SK-N-MC (cell line): ENCODE measurements at regions not wholly inside any gene's neighbourhood (a gene's known extent, or its start where the extent isn't known, plus 50 kb on each side); places are given as distances from the start of the nearest gene placed in this dataset.

Experiments used
- EZH2 ChIP-seq: fragments of 200-600 bp; sonication (generic); IDR thresholded peaks from one replicate; pipeline ENCODE4 v1.6.1; 2017; ENCODE audit warnings: antibody characterized with exemption
- POLR2AphosphoS5 ChIP-seq: IDR thresholded peaks from 2 replicates; pipeline ENCODE4 v1.6.1; 2012; ENCODE audit warnings: mild to moderate bottlenecking, low read depth, low read length, borderline replicate concordance

DNA sequence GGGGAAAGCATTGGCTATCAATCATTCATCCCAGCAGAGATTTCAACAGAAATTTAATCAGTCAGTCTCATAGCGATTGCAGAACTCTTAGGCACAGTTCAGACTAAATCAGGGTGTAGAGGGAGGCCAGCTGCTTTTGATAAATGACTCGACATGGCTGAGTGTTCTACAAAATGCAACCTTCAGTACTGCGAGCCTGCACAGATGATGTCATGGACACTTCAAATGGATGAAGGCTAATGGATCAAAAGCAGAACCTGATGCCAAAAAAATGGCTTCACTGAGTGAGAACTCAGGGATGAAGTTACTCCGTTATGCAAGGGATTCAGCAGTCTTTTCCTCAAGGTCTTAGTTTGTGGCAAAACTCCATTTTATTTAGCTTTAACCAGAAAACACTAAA lies 167.3 kb downstream of the DACT1 start:
- TF ChIP-seq POLR2AphosphoS5 (no peak), EZH2 (no peak)
